ENCODE measurements at regions not wholly inside any gene's neighbourhood (a gene's known extent, or its start where the extent isn't known, plus 50 kb on each side); places are given as distances from the start of the nearest gene placed in this dataset.

DNA sequence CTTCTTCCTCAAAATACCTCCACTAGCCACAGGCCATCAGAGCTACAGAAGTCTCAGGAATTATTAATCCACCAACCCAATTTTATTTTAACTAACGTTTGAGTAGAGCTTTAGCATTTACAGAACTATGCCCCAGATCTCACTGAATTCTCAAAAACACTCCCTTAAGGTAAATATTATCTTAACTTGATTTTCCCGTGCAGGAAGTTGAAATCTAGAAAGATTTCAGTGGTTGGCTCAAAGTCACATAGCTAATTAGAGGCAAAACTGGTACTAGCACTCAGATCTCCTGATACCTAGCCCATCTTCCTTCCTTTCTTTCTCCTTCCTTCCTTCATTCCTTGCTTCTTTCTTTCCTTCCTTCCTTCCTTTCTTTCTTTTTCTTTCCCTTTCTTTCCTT, 298.3 kb downstream of the ENC1 start:
- DNase-seq (ENCODE audit: low read depth) = no peak

DNA sequence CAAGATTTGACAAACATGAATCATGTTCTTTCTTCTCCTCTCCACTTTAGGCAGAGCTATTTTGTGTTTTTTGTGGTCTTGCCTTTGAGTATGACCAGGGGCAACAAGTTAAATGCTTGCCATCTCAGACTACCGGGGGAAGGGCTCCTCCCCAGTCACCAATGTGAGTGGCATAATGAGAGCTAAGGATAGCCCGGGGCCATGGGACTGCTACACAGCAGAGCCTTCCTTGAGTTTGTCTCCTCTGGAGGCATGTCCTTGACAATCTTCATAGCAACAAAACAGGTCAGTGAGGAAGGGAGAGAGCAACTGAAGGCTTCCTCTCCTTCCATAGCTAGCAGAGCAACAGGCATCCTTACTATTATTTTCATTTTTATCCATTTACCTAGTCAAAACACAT, 299.3 kb downstream of the ENC1 start:
- DNase-seq (ENCODE audit: low read depth) = no peak

DNA sequence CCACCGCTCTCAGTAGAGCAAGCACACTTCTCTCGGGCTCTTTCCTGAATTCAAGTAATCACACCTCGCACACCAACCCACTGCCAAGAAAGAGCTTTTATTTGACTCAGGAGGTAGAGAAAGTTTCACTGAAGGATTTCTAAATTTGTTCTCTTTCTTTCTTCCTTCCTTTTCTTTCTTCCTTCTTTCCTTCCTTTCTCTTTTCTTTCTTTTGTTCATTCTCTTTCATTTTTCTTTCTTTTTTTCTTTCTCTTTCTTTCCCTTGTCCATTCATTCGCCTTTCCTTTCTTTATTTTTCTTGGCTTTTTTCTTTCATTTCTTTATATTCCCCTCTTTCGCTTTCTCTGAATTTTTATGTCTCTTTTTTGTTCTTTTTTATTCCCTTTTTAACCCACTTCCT, 300.1 kb downstream of the ENC1 start:
- no peak for DNase-seq (ENCODE audit: low read depth)

DNA sequence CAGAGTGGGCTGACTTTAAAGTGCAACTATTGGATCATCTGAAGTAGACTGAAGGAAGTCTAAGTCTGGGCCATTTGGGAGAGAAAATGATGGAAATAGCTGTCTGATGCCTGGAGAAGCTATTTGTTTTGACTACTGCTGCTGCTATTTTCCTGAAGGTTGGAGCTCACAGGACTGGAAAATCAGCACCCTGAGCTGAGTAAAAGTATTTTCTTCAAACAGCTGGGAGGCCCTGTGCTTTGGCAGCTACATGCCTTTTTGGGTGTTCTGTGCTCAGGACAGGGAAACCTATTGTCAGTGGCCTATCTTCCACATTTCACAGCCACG, 302.6 kb downstream of the ENC1 start:
- no peak for DNase-seq (ENCODE audit: low read depth)

DNA sequence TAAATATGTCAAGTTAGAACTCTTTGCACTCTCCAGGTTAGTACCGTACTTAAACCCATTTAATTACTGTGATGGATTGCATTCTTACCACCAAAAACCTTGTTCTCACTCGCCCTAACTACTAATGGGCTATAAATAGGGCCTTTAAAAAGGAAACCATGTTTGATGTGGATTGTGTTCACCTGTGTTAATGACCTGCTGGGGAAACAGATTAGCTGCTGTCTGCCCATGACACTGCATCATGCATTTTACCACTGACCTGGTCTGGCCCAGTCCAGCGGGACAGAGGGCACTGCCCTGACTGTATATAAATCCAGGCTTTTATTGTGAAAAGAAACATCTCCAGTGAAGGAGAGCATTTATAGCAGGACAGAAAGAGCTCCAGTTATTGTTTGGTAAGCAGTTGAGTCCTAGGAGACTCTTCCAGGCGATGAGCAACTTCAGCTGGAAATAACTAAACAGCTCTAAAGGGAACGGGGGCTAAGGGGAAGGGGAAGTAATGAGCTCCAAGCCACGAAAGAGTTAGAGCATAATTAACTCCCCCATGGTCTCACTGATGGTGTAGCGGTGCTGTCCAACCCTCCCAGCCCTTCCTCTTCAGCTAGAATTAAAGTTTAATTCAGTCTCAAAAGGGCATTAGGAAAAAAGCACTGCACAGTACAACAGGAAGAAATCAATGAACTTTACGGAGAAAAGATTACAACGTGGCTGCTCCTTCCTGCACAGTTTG, 303.1 kb downstream of the ENC1 start:
- no peak for DNase-seq (ENCODE audit: low read depth)

DNA sequence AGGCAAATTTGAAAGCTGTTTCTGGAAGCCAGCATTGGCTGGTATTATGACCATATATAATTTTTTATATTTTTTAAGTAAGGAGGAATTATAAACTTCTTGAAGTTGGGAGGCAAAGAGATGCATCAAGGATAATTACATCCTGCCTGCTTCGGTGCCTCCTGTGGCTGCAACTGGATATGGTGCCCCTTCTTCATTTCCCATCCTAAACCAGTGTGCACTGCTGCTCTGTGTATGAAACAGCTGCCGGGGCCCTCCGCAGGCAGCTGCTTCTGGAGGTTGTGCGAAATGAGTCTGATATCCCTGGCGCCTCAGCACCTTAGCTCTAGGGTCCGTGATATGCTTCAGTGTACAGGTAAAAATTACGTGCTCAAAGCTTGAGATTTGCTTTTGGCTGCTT, 304.2 kb downstream of the ENC1 start:
- DNase-seq (ENCODE audit: low read depth) = no peak

DNA sequence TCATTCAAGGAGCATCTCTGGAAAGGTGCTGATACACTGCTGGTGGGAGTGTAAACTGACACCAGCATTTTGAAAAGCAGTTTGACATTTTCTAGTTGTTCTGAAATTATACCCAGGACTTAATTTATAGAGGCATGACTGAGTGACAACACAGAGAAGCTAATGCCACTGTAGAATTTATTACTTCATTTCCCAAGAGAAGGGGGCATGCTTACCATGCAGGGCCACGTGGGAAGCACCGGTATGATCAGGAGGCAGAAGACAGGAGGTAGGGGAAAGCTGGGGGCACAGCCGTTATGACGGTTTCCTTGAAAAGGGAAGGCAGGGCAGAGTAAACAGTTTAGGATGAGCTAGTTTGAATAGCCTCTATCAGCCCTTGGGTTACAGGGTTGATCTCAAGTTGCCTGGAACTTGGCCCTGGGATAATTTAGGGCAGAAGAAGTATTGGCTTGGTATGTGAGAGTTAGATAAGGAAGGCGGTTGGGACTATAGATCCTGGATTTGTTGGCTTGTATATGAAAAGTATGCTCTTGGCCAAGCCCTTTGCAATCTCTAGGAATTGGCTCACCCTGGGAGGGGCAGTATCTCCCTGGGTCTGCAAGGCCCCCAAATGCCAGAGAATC, 305.7 kb downstream of the ENC1 start:
- DNase-seq (ENCODE audit: low read depth) = no peak

DNA sequence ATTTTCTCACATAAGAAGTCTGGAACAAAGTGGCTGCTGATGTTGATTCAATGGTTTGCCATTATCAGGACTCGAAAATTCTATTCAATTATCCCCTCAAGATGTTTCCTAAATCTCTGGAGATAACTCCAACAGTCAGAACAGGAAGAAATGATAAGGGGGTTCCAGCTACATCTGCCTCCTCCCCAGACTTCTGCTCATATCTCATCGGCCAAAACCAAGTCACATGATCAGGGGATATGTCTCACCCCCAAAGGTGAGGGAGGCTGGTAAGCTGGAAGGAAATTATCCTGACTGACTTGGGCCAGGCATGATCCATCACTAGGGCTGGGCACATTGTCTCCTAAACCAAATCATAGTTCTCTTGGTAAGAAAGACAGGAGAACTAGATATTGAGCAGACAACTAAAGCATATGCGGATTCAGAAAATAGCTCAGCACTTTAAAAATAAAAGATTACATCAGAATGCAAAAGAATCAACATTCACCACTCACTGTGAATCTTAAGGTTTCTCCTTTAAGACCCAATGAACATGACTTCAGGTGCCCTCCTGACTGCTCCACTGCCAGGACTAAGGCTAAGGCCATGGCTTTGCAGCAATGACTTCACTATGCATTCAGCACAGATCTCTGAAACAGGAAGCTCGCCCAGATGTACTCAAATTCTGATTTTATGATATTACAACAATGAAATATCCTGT, 306.3 kb downstream of the ENC1 start:
- DNase-seq (ENCODE audit: low read depth) = no peak

DNA sequence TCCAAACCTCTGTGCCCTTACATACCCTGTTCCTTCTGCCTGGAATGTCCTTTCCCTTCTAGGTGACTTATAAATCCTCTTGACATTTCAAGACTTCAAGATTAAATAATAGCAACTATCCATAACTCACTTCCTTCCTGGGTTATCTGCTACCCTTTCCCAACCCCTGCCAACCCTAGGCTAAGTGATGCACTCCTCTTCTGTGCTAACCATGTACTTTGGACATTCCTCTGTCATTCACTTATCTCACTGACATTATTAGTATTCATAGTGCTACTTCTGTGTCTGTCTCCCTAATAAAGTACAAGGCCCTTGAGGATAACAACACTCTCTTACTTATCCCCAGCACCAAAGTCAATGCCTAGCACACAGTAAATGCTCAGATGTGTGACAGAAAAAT, 307.1 kb downstream of the ENC1 start:
- no peak for DNase-seq (ENCODE audit: low read depth)

DNA sequence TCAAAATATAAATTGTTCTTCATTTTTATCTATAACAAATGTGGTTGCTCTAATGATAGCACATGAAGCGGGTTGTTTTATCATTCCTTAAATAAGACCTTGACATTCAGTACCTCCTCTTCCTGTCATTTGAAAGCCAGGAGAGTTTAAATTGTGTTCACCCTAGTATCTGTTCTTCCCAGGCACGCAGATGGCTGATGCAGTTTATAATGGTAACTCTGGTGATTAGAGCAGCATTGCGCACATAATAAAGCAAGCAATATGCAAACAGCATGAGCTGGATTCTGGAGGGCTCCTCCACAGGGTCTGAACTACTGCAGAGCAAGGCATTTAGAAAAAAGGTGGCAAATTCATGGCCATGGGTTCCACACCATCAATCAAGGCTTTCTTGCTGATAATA, 307.8 kb downstream of the ENC1 start:
- no peak for DNase-seq (ENCODE audit: low read depth)

DNA sequence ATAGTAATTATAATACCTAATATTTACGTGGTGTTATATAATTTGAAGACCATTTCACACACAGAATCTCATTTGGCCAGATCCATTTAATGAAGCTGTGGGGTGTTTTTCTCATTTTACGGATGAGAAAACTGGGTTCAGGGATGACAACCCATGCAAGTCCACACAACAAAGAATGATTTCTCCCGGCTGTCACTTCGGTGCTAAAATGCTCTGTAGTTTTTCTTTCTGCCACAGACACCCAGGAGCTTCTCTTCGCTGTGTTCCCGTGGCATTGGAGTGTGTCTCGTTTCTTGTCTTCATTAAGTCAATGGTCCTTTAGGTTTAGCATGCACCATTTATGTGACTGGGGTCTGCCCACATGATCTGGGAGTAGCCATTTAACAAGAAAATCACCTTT, 308.5 kb downstream of the ENC1 start:
- no peak for DNase-seq (ENCODE audit: low read depth)

DNA sequence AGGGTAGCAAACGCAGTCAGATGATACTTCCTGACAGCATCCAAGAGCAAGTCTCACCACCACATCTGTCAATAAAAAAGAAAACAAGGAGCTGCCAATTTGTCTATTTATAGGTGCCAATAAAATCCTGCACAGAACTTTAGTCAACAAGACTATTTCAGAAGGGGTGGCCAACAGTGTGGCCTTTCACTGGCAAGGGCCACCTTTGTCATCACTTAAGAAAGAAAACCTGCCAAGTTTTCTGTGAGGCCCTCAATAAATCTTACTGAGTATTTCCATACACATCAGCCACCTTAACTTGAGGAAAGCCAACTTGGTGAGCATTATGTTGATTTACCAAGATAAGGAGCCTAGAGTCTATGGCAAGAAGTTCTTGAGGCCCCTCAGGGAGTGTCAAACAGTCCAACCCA, 312.3 kb downstream of the ENC1 start:
- DNase-seq (ENCODE audit: low read depth) = no peak

DNA sequence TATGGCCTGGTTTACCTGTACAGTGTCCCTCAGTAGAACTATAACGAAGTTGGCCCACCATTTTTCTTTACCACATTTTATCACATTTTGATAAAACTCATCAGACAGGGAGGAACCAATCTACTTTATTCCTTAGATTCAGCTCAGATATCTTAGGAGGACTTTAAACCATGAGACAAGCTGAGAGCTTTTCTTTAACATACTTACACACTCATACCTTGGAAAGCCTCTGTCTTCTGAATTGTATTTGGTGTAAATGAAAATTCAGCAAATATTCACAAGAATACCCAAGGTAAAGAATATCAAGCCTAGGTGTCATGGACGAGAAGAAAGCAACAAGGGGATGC, 313.2 kb downstream of the ENC1 start:
- no peak for DNase-seq (ENCODE audit: low read depth)

DNA sequence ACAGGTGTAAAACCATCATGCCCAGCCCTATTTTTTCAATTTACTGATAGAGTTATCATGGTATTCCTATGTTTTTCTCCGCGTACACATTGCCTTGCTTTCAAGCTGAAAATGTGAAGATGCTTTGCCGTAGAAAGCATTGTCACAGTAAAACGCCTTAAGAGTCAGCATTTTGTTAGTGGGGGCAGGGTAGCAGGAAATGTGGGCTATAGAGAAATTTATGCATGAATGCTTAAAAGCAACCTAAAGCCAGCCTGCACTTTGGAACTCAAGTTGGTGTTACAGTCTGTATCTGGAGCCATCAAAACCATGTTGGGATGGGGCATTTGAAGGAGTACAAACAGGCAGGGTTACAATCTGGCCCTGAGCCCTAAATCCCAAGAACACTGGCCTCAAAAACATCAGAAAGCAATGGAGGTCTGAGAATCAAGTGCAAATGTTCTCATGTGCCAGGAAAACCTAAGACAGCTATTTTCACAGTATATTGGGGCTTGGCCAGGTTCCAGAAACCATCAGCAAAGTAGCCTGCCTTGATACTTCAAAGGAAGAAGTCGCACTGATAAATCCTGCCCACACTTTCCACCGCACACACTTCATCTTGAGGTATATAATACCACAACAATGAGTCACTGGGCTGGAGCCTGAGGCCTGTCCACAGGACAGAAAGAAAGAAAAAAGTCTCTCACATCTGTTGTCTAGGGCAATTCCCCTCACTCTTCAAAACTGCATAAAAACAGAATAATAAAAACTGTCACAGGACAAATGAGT, 313.8 kb downstream of the ENC1 start:
- peak; percentile 14 for DNase-seq (ENCODE audit: low read depth)

DNA sequence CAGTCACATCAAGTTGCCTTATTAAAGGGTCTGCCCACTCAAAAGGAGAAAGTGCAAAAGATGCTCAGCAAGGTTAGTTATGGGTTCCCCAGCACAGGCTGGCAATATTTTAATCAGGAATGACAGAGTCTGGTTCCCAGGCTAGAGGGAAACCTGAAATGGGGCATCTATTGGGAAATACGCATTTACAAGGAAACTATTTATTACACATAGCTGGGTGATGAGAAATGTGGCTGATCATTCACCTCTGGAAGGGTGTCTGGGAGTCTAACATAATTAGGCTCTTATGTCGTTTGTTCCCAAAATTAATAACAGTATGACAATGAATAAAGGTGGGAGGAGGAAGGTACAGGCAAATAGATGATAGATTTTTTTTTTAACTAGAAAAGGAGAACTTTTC, 314.7 kb downstream of the ENC1 start:
- DNase-seq (ENCODE audit: low read depth) = no peak

DNA sequence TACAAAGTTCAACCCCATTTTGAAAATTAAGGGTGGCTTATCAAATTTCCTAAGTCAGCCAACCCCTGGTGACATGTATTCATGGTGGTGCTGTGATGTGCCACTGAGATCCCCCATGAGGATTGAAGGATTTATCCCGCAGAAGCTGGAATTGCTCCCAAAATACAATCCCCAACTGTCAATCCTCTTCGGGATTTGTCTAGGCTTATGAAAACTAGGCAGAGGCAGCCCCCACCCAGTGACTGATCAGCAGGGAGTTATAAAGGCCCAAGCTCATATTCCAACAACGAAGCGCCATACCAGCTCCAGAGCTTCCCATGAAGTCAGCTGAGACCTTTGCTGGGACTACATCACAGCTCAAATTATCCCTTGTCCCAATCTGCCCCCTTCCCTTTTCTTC, 316.0 kb downstream of the ENC1 start:
- no peak for DNase-seq (ENCODE audit: low read depth)

DNA sequence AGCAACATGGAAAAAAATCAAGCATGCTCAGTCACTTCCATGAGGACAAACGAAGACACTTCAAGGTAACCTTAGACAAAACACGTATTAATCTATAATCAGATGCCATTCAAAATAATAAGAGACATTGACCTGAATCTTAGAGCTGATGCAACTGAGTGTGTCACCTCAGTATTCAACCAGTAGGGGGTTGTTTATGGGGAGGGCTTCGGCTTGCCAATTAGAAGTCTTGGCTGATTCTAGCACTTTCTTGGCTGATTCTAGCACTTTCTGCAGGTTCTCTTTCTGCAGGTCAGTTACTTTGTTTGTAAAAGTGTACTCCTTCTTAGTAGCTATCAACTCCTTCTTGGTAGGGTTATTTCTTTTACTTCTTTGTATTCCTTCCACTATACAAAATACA, 317.6 kb downstream of the ENC1 start:
- DNase-seq (ENCODE audit: low read depth) = no peak

DNA sequence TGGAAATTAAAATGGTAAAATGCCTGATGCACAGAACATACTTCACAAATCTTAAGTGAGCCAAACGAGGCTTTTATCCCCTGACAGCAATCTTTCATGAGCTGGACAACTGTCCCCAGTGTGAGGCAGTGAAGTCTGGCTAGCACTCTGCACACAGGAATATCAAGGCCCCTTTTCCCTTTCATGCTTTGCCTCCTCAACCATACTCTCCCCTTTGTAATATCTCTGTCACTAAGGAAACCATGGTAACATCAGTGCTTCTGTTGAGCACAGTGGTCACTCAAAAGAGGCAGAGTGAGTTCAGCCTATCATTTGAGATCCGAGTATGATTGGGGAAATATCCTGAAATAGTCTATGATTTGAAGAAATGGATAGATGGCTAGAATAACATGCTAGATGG, 318.3 kb downstream of the ENC1 start:
- DNase-seq (ENCODE audit: low read depth) = no peak

DNA sequence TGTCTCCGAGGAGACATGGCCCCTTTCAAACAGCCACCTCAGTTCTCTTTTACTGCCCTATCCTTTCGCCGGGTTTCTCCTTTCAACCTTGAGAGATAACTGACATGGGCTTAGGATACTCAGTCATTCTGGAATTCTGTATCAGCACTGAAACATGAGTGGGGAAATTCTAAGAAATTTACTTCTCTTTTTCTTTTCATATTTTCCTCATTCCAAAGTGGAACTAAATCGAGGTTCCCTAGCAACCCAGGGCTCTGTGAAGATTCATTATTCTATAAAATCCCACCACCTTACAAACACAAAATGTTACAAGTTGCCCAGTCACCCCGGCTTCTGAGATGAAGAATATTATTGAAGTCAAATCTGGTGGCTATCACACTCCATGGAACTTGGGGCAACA, 319.2 kb downstream of the ENC1 start:
- DNase-seq (ENCODE audit: low read depth) = no peak

DNA sequence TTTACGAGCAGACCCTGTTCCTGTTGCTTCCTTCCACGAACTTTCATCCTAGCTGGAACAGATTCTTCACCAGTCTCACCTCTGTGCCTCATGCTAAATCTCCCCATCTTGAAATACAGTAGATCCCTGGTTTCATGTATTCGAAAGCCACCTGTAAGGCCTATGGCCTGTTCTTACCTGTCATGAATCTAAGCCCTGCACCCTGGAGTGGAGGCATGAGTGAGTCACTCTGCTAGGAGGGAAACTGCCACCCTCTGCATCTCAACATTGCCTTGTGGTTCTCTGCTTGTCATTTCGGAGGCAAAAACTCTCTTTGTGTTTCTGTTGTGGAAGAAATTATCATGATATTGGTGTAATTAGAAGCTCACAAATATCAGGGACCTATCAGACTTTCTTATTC, 320.0 kb downstream of the ENC1 start:
- DNase-seq (ENCODE audit: low read depth) = no peak

DNA sequence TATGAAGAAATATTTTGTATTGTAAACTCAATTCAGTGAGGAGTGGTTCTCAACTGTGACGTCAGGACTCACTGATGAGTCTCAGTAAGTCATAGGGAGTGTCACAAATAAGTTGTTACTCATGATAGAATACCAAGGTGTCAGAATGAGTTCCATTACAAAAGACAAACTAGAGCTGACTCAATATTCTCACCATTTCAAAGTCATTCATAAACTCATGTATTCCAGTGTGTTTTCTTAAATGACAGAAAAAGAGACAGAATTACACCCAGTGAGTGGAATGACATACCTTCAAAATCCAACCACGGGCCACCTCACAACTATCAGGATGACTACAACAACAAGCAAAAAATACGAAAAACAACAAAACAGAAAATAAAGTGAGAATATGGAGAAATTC, 321.5 kb downstream of the ENC1 start:
- DNase-seq (ENCODE audit: low read depth) = no peak

DNA sequence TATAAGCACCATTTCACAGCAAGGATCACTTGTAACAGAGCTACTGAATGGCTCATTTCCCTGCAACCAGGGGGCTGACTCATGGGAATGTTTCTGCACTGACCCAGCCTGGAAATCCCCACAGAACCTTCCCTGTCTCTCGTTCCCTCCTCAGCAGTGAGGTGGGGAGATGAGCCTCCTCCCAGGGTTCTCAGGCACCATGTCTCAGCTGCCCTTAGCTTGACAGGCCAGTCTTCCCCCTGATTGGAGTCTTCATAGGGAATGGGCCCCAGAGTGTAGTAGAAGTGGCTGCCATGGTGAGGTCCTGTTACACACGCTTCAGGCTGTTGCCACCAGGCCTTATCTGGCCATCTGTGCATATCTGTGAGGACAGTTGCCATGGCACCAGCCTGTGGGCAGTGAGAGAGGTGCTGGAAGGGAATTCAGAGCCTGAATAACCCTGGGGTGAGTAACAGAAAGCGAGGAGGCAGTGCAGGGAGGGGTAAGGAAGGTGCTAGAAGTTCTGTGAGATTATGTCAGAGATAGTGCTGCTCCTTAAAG, 324.4 kb downstream of the ENC1 start:
- DNase-seq (ENCODE audit: low read depth) = no peak

DNA sequence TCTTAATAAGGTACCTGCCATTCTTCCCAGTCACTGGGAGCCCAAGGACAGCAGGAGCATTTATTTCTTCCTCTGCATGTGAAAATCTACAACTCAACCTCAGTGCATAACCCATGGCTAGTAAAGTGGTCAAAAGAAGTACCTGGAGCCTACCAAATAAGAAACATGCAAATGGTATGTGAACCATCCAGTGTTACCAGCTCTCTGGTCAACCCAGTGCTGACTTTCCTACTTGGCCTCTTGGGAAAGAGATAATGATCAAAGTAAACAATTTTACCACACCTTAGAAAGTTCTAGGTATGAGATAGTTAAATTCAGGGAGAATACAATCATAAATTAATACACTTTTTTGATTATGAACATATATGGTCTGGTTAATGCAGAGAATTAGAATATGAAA, 325.6 kb downstream of the ENC1 start:
- DNase-seq (ENCODE audit: low read depth) = no peak

Measured in activated T-helper 9 cell treated with anti-CD3 and anti-CD28 coated beads, Interleukin-2, amount 50 U/mL, for 16 hours (primary cell).